ENCODE measurements at regions not wholly inside any gene's neighbourhood (a gene's known extent, or its start where the extent isn't known, plus 50 kb on each side); places are given as distances from the start of the nearest gene placed in this dataset.

GRCh38 chr12:131369094-131369845 is 341.6 kb upstream of the SFSWAP start:
- Histone ChIP-seq H4K20me1 (ENCODE audit: insufficient read depth, low read depth, low read length) (no peaks in the 10 kb centered on the region), H3K9me3 (ENCODE audit: low read length) (no peaks in the 10 kb centered on the region), H3K9me2 (replicated peaks; ENCODE audit: insufficient read depth, low read length) (no peaks in the 10 kb centered on the region), H3K27ac (ENCODE audit: low read length) (no peak overlapping the region), H3K9ac (ENCODE audit: low read length) (no peak overlapping the region), H3K4me2 (ENCODE audit: low read depth, low read length, poor library complexity, severe bottlenecking) (no peak overlapping the region), H2AFZ (ENCODE audit: low read length) (no peak overlapping the region), H3K27me3 (ENCODE audit: low read length) (no peaks in the 10 kb centered on the region), H3K36me3 (ENCODE audit: insufficient read depth, low read length) (no peaks in the 10 kb centered on the region), H3K79me2 (ENCODE audit: low read length) (no peaks in the 10 kb centered on the region), H3K4me3 (ENCODE audit: low read length) (no peak overlapping the region), H3K4me1 (ENCODE audit: low read length) (no peaks in the 10 kb centered on the region)
- DNase-seq, result no peak

GRCh38 chr12:131370321-131370720 is 340.6 kb upstream of the SFSWAP start:
- Histone ChIP-seq H3K27ac (ENCODE audit: low read length) (no peak overlapping the region), H2AFZ (ENCODE audit: low read length) (no peak overlapping the region), H3K4me1 (ENCODE audit: low read length) (no peaks in the 10 kb centered on the region), H3K9me2 (replicated peaks; ENCODE audit: insufficient read depth, low read length) (no peaks in the 10 kb centered on the region), H3K79me2 (ENCODE audit: low read length) (no peaks in the 10 kb centered on the region), H3K4me2 (ENCODE audit: low read depth, low read length, poor library complexity, severe bottlenecking) (no peak overlapping the region), H4K20me1 (ENCODE audit: insufficient read depth, low read depth, low read length) (no peaks in the 10 kb centered on the region), H3K9ac (ENCODE audit: low read length) (no peak overlapping the region), H3K9me3 (ENCODE audit: low read length) (no peaks in the 10 kb centered on the region), H3K27me3 (ENCODE audit: low read length) (no peaks in the 10 kb centered on the region), H3K4me3 (ENCODE audit: low read length) (no peak overlapping the region), H3K36me3 (ENCODE audit: insufficient read depth, low read length) (no peaks in the 10 kb centered on the region)
- DNase-seq, result no peak

- Histone ChIP-seq H3K36me3 (ENCODE audit: insufficient read depth, low read length) (no peaks in the 10 kb centered on the region), H3K9ac (ENCODE audit: low read length) (no peak overlapping the region), H2AFZ (ENCODE audit: low read length) (no peak overlapping the region), H3K9me3 (ENCODE audit: low read length) (no peaks in the 10 kb centered on the region), H3K4me3 (ENCODE audit: low read length) (no peak overlapping the region), H3K4me2 (ENCODE audit: low read depth, low read length, poor library complexity, severe bottlenecking) (no peak overlapping the region), H3K9me2 (replicated peaks; ENCODE audit: insufficient read depth, low read length) (no peaks in the 10 kb centered on the region), H3K4me1 (ENCODE audit: low read length) (no peaks in the 10 kb centered on the region), H3K79me2 (ENCODE audit: low read length) (no peaks in the 10 kb centered on the region), H3K27ac (ENCODE audit: low read length) (no peak overlapping the region), H4K20me1 (ENCODE audit: insufficient read depth, low read depth, low read length) (no peaks in the 10 kb centered on the region), H3K27me3 (ENCODE audit: low read length) (no peaks in the 10 kb centered on the region)
- no peak for DNase-seq
Measured at GRCh38 chr12:131370791-131371347, 340.0 kb upstream of the SFSWAP start.

- H2AFZ ChIP-seq (ENCODE audit: low read length), result no peak overlapping the region
- no peaks in the 10 kb centered on the region for H3K4me1 ChIP-seq (ENCODE audit: low read length)
- H3K36me3 ChIP-seq (ENCODE audit: insufficient read depth, low read length), result no peaks in the 10 kb centered on the region
- no peak overlapping the region for H3K4me3 ChIP-seq (ENCODE audit: low read length)
- no peaks in the 10 kb centered on the region for H4K20me1 ChIP-seq (ENCODE audit: insufficient read depth, low read depth, low read length)
- no peak for DNase-seq
- H3K9ac ChIP-seq (ENCODE audit: low read length), result no peak overlapping the region
- no peaks in the 10 kb centered on the region for H3K27me3 ChIP-seq (ENCODE audit: low read length)
- no peaks in the 10 kb centered on the region for H3K79me2 ChIP-seq (ENCODE audit: low read length)
- no peak overlapping the region for H3K4me2 ChIP-seq (ENCODE audit: low read depth, low read length, poor library complexity, severe bottlenecking)
- no peak overlapping the region for H3K27ac ChIP-seq (ENCODE audit: low read length)
- H3K9me3 ChIP-seq (ENCODE audit: low read length), result no peaks in the 10 kb centered on the region
- no peaks in the 10 kb centered on the region for H3K9me2 ChIP-seq (replicated peaks; ENCODE audit: insufficient read depth, low read length)
Measured at GRCh38 chr12:131371401-131372170, 339.3 kb upstream of the SFSWAP start.

GRCh38 chr12:131372171-131372475 is 338.8 kb upstream of the SFSWAP start:
- H3K27me3 ChIP-seq (ENCODE audit: low read length), result no peaks in the 10 kb centered on the region
- no peaks in the 10 kb centered on the region for H3K79me2 ChIP-seq (ENCODE audit: low read length)
- H3K9me3 ChIP-seq (ENCODE audit: low read length), result no peaks in the 10 kb centered on the region
- no peak overlapping the region for H3K9ac ChIP-seq (ENCODE audit: low read length)
- no peak overlapping the region for H3K4me3 ChIP-seq (ENCODE audit: low read length)
- no peak for DNase-seq
- H3K27ac ChIP-seq (ENCODE audit: low read length), result no peak overlapping the region
- no peaks in the 10 kb centered on the region for H4K20me1 ChIP-seq (ENCODE audit: insufficient read depth, low read depth, low read length)
- H3K4me1 ChIP-seq (ENCODE audit: low read length), result no peaks in the 10 kb centered on the region
- H3K9me2 ChIP-seq (replicated peaks; ENCODE audit: insufficient read depth, low read length), result no peaks in the 10 kb centered on the region
- H3K4me2 ChIP-seq (ENCODE audit: low read depth, low read length, poor library complexity, severe bottlenecking), result no peak overlapping the region
- H3K36me3 ChIP-seq (ENCODE audit: insufficient read depth, low read length), result no peaks in the 10 kb centered on the region
- no peak overlapping the region for H2AFZ ChIP-seq (ENCODE audit: low read length)

- Histone ChIP-seq H3K36me3 (ENCODE audit: insufficient read depth, low read length) (no peaks in the 10 kb centered on the region), H3K4me1 (ENCODE audit: low read length) (no peaks in the 10 kb centered on the region), H3K9ac (ENCODE audit: low read length) (no peak overlapping the region), H3K27ac (ENCODE audit: low read length) (no peak overlapping the region), H3K4me2 (ENCODE audit: low read depth, low read length, poor library complexity, severe bottlenecking) (no peak overlapping the region), H3K79me2 (ENCODE audit: low read length) (no peaks in the 10 kb centered on the region), H2AFZ (ENCODE audit: low read length) (no peak overlapping the region), H3K27me3 (ENCODE audit: low read length) (no peaks in the 10 kb centered on the region), H3K9me2 (replicated peaks; ENCODE audit: insufficient read depth, low read length) (no peaks in the 10 kb centered on the region), H3K4me3 (ENCODE audit: low read length) (no peak overlapping the region), H3K9me3 (ENCODE audit: low read length) (no peaks in the 10 kb centered on the region), H4K20me1 (ENCODE audit: insufficient read depth, low read depth, low read length) (no peaks in the 10 kb centered on the region)
- DNase-seq, result no peak
Measured at GRCh38 chr12:131372706-131373195, 338.1 kb upstream of the SFSWAP start.

- H3K9me2 ChIP-seq (replicated peaks; ENCODE audit: insufficient read depth, low read length), result no peaks in the 10 kb centered on the region
Measured at GRCh38 chr12:131375261-131375971, 335.5 kb upstream of the SFSWAP start.

GRCh38 chr12:131375972-131376345 is 334.9 kb upstream of the SFSWAP start:
- Histone ChIP-seq H3K36me3 (ENCODE audit: insufficient read depth, low read length) (no peaks in the 10 kb centered on the region), H2AFZ (ENCODE audit: low read length) (no peak overlapping the region), H3K27me3 (ENCODE audit: low read length) (no peaks in the 10 kb centered on the region), H3K4me2 (ENCODE audit: low read depth, low read length, poor library complexity, severe bottlenecking) (no peak overlapping the region), H3K27ac (ENCODE audit: low read length) (no peak overlapping the region), H3K9me3 (ENCODE audit: low read length) (no peaks in the 10 kb centered on the region), H3K4me1 (ENCODE audit: low read length) (no peaks in the 10 kb centered on the region), H3K9me2 (replicated peaks; ENCODE audit: insufficient read depth, low read length) (no peaks in the 10 kb centered on the region), H3K4me3 (ENCODE audit: low read length) (no peak overlapping the region), H3K9ac (ENCODE audit: low read length) (no peak overlapping the region), H4K20me1 (ENCODE audit: insufficient read depth, low read depth, low read length) (peaks cover 5% of the 10 kb centered on the region; the same call in 1 of the 2 replicates), H3K79me2 (ENCODE audit: low read length) (no peaks in the 10 kb centered on the region)
- DNase-seq, result no peak

More at GRCh38 chr12:131375261-131375971, 335.5 kb upstream of the SFSWAP start:
- no peaks in the 10 kb centered on the region for H3K27me3 ChIP-seq (ENCODE audit: low read length)
- H3K4me3 ChIP-seq (ENCODE audit: low read length), result no peak overlapping the region
- H3K9me3 ChIP-seq (ENCODE audit: low read length), result no peaks in the 10 kb centered on the region
- no peak overlapping the region for H2AFZ ChIP-seq (ENCODE audit: low read length)
- no peaks in the 10 kb centered on the region for H3K36me3 ChIP-seq (ENCODE audit: insufficient read depth, low read length)
- no peak overlapping the region for H3K4me2 ChIP-seq (ENCODE audit: low read depth, low read length, poor library complexity, severe bottlenecking)
- H4K20me1 ChIP-seq (ENCODE audit: insufficient read depth, low read depth, low read length), result peaks cover under 1% of the 10 kb centered on the region; the same call in 1 of the 2 replicates
- no peaks in the 10 kb centered on the region for H3K4me1 ChIP-seq (ENCODE audit: low read length)
- no peak overlapping the region for H3K9ac ChIP-seq (ENCODE audit: low read length)
- H3K27ac ChIP-seq (ENCODE audit: low read length), result no peak overlapping the region
- DNase-seq, result no peak
- H3K79me2 ChIP-seq (ENCODE audit: low read length), result no peaks in the 10 kb centered on the region

All from Karpas-422 (cell line).